ENCODE measurements at regions not wholly inside any gene's neighbourhood (a gene's known extent, or its start where the extent isn't known, plus 50 kb on each side); places are given as distances from the start of the nearest gene placed in this dataset.

DNA sequence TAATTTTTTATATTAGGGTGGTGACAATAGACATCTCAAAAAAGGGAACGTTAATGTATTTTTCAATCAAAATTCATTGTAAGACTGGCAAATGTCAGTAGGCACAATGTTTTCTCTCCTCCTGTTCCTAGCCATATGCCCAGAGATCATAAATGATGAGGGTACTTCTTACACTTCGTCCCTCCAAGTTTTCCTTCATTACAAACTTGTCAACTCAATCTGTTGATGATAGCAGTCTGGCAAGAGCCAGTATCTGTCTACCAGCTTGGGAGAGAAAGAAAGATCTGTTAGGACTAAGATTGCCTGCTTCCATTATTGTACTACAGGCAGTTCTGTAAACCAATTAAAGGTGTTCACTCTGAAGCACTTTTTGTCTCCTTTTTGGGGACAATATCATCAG is 130.9 kb upstream of the DAAM1 start:
- no peak for TF ChIP-seq POLR2A (IDR thresholded peaks at IDR 0.05)
- TF ChIP-seq, protein P1, sequence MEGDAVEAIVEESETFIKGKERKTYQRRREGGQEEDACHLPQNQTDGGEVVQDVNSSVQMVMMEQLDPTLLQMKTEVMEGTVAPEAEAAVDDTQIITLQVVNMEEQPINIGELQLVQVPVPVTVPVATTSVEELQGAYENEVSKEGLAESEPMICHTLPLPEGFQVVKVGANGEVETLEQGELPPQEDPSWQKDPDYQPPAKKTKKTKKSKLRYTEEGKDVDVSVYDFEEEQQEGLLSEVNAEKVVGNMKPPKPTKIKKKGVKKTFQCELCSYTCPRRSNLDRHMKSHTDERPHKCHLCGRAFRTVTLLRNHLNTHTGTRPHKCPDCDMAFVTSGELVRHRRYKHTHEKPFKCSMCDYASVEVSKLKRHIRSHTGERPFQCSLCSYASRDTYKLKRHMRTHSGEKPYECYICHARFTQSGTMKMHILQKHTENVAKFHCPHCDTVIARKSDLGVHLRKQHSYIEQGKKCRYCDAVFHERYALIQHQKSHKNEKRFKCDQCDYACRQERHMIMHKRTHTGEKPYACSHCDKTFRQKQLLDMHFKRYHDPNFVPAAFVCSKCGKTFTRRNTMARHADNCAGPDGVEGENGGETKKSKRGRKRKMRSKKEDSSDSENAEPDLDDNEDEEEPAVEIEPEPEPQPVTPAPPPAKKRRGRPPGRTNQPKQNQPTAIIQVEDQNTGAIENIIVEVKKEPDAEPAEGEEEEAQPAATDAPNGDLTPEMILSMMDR (IDR thresholded peaks at IDR 0.05 in 4 of 5, conservative IDR thresholded peaks at IDR 0.05 in 1 of 5) = no peak

All from gastrocnemius medialis (tissue), 4 donors.